ES-I3 (cell line): ENCODE measurements at regions not wholly inside any gene's neighbourhood (a gene's known extent, or its start where the extent isn't known, plus 50 kb on each side); places are given as distances from the start of the nearest gene placed in this dataset.
A peak's percentile ranks its signal among the peaks of the same experiment; 100 is the strongest.

Experiments
- H3K36me3 ChIP-seq: 2 replicates; pipeline ENCODE4 v1.6.1; 2013; ENCODE audit warnings: mild to moderate bottlenecking, low read length, control low read depth, moderate library complexity; ENCODE audit not compliant: insufficient read depth
- H3K4me1 ChIP-seq: 2 replicates; pipeline ENCODE4 v1.6.1; 2013; ENCODE audit warnings: mild to moderate bottlenecking, control low read depth, low read length; ENCODE audit not compliant: insufficient read depth
- H3K9ac ChIP-seq: 2 replicates; pipeline ENCODE4 v1.6.1; 2013; ENCODE audit warnings: low read depth, mild to moderate bottlenecking, low read length, moderate library complexity
- H3K9me3 ChIP-seq: 2 replicates; pipeline ENCODE4 v1.6.1; 2013; ENCODE audit warnings: mild to moderate bottlenecking, low read length, moderate library complexity; ENCODE audit not compliant: control insufficient read depth, insufficient read depth

DNA sequence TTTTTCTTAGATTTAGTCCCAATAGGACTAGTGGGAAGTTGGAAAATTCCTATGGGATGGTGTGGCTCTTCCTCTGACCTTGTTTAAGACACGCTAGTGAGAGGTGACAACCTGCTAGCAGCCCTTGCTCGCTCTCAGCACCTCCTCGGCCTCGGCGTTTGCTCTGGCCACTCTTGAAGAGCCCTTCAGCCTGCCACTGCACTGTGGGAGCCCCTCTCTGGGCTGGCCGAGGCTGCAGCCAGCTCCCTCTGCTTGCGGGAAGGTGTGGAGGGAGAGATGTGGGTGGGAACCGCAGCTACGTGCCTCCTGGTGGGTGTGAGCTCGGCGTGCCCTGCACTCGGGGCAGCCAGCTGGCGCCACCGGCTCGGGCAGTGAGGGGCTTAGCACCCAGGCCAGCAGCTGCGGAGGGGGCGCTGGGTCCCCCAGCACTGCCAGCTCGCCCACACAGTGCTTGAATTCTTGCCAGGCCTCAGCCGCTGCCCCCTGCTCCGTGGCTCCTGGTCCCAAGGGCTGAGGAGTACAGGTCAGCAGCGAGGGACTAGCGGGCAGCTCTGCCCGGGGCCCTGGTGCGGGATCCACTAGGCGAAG lies 254.5 kb upstream of the ANKRD55 start:
- Histone ChIP-seq H3K4me1 (no peaks in the 10 kb centered on the region), H3K9ac (no peak overlapping the region), H3K36me3 (no peaks in the 10 kb centered on the region), H3K9me3 (peaks cover 6% of the 10 kb centered on the region; the same call in 1 of the 2 replicates)

DNA sequence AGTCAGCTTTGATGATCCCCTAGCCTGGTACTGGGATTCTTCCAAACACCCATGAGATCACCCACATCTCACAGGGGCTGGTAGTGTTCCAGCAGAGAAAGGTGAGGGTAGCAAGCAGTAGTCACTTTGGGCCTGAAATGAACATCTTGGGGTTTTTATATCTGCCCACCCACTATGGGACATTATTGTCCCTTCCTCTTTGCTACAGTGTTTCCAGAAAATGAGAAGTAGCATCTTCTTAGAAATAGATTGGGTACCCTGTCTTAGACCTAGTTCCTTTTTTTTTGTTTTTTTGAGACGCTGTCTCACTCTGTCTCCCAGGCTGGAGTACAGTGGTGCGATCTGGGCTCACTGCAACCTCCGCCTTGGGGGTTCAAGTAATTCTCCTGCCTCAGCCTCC lies 249.2 kb upstream of the ANKRD55 start:
- Histone ChIP-seq H3K4me1 (no peaks in the 10 kb centered on the region), H3K9ac (no peak overlapping the region), H3K36me3 (no peaks in the 10 kb centered on the region), H3K9me3 (peaks cover 6% of the 10 kb centered on the region; the same call in 1 of the 2 replicates)

DNA sequence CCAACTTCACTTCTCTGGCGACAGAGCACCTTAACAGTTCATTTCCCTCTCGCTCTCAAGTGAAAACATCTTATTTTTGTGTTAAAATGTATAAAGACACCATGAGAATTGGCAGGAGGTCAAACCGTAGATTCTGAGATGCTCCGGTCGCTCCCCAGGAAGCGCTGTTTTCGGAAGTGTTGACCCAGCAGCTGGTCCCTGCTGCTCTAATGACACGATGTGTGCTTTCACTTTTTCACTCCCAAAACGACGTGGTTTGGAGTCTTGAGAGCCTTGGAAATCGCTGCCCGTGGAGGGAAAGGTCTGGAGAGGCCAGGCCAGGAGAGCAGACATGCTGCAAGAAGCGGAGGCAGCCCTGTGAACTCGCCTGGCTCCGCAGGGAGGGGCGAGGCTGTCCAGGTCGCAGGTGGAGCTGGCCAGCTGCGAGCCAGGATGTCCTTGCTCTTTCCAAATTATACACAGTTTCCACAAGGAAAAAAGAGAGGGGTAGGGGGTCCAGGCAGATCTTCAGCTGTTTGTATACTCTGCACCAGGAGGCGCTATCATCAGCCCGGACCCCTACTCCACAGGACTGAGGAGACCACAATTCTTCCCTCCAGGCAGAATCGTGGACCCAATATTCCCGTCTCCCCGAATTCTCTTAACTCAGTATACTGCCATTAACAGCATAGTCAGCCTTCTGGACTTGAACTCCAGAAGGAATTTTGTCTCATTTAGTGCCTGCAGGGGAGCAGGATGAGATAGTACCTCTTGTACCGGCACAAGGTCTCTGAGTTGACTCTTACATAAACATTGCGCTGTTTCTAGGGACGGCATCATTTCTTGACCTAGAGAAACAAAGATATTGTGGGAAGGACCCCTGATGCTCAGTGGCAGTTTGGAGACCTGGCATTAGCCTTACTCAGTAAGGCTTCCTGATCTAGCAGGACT lies 248.6 kb upstream of the ANKRD55 start:
- H3K4me1 ChIP-seq, result no peaks in the 10 kb centered on the region
- peaks cover 2% of the 10 kb centered on the region; the same call in 1 of the 2 replicates for H3K9me3 ChIP-seq
- no peaks in the 10 kb centered on the region for H3K36me3 ChIP-seq
- peak overlapping the region; percentile 60; the same call in 1 of the 2 replicates for H3K9ac ChIP-seq

- Histone ChIP-seq H3K36me3 (no peaks in the 10 kb centered on the region), H3K9ac (peak overlapping the region; percentile 60), H3K9me3 (no peaks in the 10 kb centered on the region), H3K4me1 (no peaks in the 10 kb centered on the region)
Measured at GRCh38 chr5:56480705-56481427, 247.7 kb upstream of the ANKRD55 start.

GRCh38 chr5:56480078-56480704 lies 247.1 kb upstream of the ANKRD55 start:
- no peaks in the 10 kb centered on the region for H3K36me3 ChIP-seq
- no peaks in the 10 kb centered on the region for H3K4me1 ChIP-seq
- no peaks in the 10 kb centered on the region for H3K9me3 ChIP-seq
- H3K9ac ChIP-seq, result peak overlapping the region; percentile 60

DNA sequence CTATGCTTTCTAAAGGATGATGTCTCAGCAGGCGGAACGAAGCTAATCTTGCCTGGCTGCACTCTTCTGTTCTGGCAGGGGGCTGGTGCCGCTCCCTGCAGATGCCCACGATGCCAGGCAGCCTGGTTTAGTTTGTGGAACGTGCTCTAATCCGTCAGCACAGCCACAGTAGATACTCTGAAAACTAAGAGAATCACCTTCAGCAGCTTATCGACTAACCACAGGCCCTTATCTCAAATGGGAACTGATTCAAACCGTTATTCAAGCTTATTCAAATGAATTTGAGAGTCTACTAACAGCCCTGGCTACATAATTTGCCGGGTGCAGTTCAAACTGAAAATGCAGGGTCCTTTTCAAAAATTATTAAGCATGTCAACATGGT lies 246.6 kb upstream of the ANKRD55 start:
- Histone ChIP-seq H3K9ac (no peak overlapping the region), H3K9me3 (no peaks in the 10 kb centered on the region; the same call in 1 of the 2 replicates), H3K36me3 (no peaks in the 10 kb centered on the region), H3K4me1 (no peaks in the 10 kb centered on the region)

- Histone ChIP-seq H3K9ac (no peak overlapping the region), H3K9me3 (no peaks in the 10 kb centered on the region; the same call in 1 of the 2 replicates), H3K36me3 (no peaks in the 10 kb centered on the region), H3K4me1 (no peaks in the 10 kb centered on the region)
Measured at GRCh38 chr5:56479126-56479525, 246.0 kb upstream of the ANKRD55 start.

- Histone ChIP-seq H3K4me1 (no peaks in the 10 kb centered on the region), H3K36me3 (no peaks in the 10 kb centered on the region), H3K9me3 (no peaks in the 10 kb centered on the region; the same call in 1 of the 2 replicates), H3K9ac (no peak overlapping the region)
Measured at GRCh38 chr5:56478062-56478461, 244.9 kb upstream of the ANKRD55 start.

DNA sequence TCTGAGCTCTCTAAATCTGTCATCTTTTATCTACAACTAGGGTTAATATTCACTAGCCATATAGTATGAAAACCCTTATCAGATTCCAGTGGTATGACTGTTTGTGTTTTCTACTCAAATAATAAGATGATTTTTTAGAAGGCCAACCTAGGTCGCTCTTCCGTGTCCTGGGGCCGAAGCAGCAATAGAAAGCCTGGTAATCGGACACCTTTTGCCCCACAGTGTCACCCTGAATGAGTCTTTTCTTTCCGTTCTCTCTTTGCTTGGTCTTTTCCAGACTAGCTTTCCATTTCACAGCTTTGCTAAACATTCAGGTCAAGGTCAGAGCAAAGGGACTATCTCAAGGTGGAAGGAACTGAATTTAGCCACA lies 243.3 kb upstream of the ANKRD55 start:
- H3K36me3 ChIP-seq, result no peaks in the 10 kb centered on the region
- H3K4me1 ChIP-seq, result no peaks in the 10 kb centered on the region
- H3K9me3 ChIP-seq, result no peaks in the 10 kb centered on the region; the same call in 1 of the 2 replicates
- no peak overlapping the region for H3K9ac ChIP-seq

- no peaks in the 10 kb centered on the region for H3K36me3 ChIP-seq
- no peak overlapping the region for H3K9ac ChIP-seq
- H3K9me3 ChIP-seq, result no peaks in the 10 kb centered on the region; the same call in 1 of the 2 replicates
- no peaks in the 10 kb centered on the region for H3K4me1 ChIP-seq
Measured at GRCh38 chr5:56475689-56476486, 242.8 kb upstream of the ANKRD55 start.

GRCh38 chr5:56471707-56472106 lies 238.6 kb upstream of the ANKRD55 start:
- Histone ChIP-seq H3K4me1 (no peaks in the 10 kb centered on the region), H3K9me3 (no peaks in the 10 kb centered on the region; the same call in 1 of the 2 replicates)

DNA sequence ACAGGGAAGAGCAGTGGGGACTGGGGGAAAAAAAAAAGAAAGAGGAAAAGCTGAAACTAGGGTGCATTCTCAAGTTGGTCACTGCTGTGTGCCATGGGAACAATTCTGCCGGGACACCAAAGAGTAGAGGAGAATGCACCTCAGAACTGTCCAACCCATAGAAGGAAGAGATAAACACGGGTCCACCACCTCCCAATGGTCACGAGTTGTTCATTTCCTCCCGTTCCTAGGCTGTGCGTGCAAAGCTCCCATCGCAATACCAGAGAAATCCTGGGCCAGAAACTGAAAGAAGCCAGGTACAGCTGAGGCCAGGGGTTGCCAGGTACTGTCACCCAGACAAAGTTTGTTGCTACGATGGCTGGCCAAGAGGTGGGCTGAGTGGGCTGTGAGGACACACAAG lies 236.9 kb upstream of the ANKRD55 start:
- Histone ChIP-seq H3K36me3 (no peaks in the 10 kb centered on the region), H3K9ac (no peak overlapping the region), H3K9me3 (no peaks in the 10 kb centered on the region; the same call in 1 of the 2 replicates), H3K4me1 (peaks cover 8% of the 10 kb centered on the region; the same call in 1 of the 2 replicates)

More at GRCh38 chr5:56471707-56472106, 238.6 kb upstream of the ANKRD55 start:
- Histone ChIP-seq H3K9ac (no peak overlapping the region), H3K36me3 (no peaks in the 10 kb centered on the region)

GRCh38 chr5:56468277-56468676 lies 235.1 kb upstream of the ANKRD55 start:
- no peaks in the 10 kb centered on the region for H3K9me3 ChIP-seq
- H3K4me1 ChIP-seq, result peaks cover 11% of the 10 kb centered on the region; the same call in 1 of the 2 replicates
- H3K9ac ChIP-seq, result no peak overlapping the region
- no peaks in the 10 kb centered on the region for H3K36me3 ChIP-seq
